Loucy (cell line): ENCODE measurements at regions not wholly inside any gene's neighbourhood (a gene's known extent, or its start where the extent isn't known, plus 50 kb on each side); places are given as distances from the start of the nearest gene placed in this dataset.

ENCODE experiments used
- H2AFZ ChIP-seq: fragments of 200-600 bp; sonication (generic); 2 replicates; pipeline ENCODE4 v1.6.0; 2016; ENCODE audit warnings: antibody characterized with exemption, mild to moderate bottlenecking, low read length, moderate library complexity
- H3F3A ChIP-seq: fragments of 200-600 bp; 2 replicates; pipeline ENCODE4 v1.6.0; 2016; ENCODE audit warnings: antibody characterized with exemption, low read depth, mild to moderate bottlenecking
- H3K27me3 ChIP-seq: fragments of 200-600 bp; sonication (generic); 2 replicates; pipeline ENCODE4 v1.6.1; 2014; ENCODE audit warnings: low read length, mild to moderate bottlenecking; ENCODE audit not compliant: insufficient read depth, poor library complexity, severe bottlenecking
- H3K36me3 ChIP-seq: fragments of 200-600 bp; sonication (generic); 2 replicates; pipeline ENCODE4 v1.6.1; 2016; ENCODE audit warnings: low read length; ENCODE audit not compliant: insufficient read depth
- H3K4me1 ChIP-seq: fragments of 200-600 bp; sonication (generic); 2 replicates; pipeline ENCODE4 v1.5.1; 2014; ENCODE audit warnings: low read length, mild to moderate bottlenecking; ENCODE audit not compliant: insufficient read depth, poor library complexity, severe bottlenecking
- H3K4me2 ChIP-seq: fragments of 200-600 bp; sonication (generic); 2 replicates; pipeline ENCODE4 v1.6.0; 2014; ENCODE audit warnings: antibody characterized with exemption, low read length, low read depth, mild to moderate bottlenecking; ENCODE audit not compliant: poor library complexity, severe bottlenecking
- H3K4me3 ChIP-seq: fragments of 200-600 bp; sonication (generic); 2 replicates; pipeline ENCODE4 v1.5.1; 2014; ENCODE audit warnings: low read length, mild to moderate bottlenecking, mixed read lengths; ENCODE audit not compliant: poor library complexity, severe bottlenecking
- H3K79me2 ChIP-seq: fragments of 200-600 bp; sonication (generic); 2 replicates; pipeline ENCODE4 v1.6.1; 2014; ENCODE audit warnings: low read length; ENCODE audit not compliant: insufficient read depth
- H3K9ac ChIP-seq: fragments of 200-600 bp; sonication (generic); 2 replicates; pipeline ENCODE4 v1.6.0; 2014; ENCODE audit warnings: mild to moderate bottlenecking, low read depth, low read length, moderate library complexity; ENCODE audit not compliant: poor library complexity, severe bottlenecking
- H3K9me2 ChIP-seq: fragments of 200-600 bp; sonication (generic); replicated peaks from 2 replicates; pipeline ENCODE4 v1.6.1; 2016; ENCODE audit warnings: low read depth, low read length, mixed read lengths
- H3K9me3 ChIP-seq: fragments of 200-600 bp; sonication (generic); 2 replicates; pipeline ENCODE4 v1.6.1; 2014; ENCODE audit warnings: mild to moderate bottlenecking, antibody characterized with exemption, low read length, low read depth; ENCODE audit not compliant: insufficient read depth
- H4K20me1 ChIP-seq: fragments of 200-600 bp; sonication (generic); 2 replicates; pipeline ENCODE4 v1.6.0; 2014; ENCODE audit warnings: antibody characterized with exemption, low read length, mild to moderate bottlenecking; ENCODE audit not compliant: insufficient read depth, poor library complexity, severe bottlenecking
- EZH2phosphoT487 ChIP-seq: fragments of 200-600 bp; IDR thresholded peaks from 2 replicates; pipeline ENCODE4 v1.6.1; 2018; ENCODE audit warnings: antibody characterized with exemption, mild to moderate bottlenecking, moderate library complexity, borderline replicate concordance
- TF ChIP-seq, protein P1 (sequence below): fragments of 200-600 bp; sonication (generic); conservative IDR thresholded peaks from 2 replicates; pipeline ENCODE4 v1.5.1; 2014; ENCODE audit warnings: mild to moderate bottlenecking, antibody characterized with exemption, low read length

DNA sequence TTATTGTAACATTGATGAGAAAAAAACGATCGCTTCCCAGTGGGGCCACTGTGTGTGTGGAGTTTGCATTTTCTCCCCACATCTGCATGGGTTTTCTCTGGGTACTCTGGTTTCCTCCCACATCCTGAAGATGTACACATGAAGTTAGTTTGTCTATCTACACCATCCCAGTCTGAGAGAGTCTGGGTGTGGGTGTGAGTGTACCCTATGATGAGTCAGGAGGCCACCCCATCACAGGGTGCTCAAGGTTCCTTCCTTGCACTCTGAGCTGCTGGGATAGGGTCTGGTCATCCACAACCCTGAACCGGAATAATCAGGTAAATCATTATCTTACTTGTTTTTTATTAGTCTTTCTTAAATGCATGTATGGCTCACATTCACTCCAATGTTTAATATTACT lies 457.1 kb downstream of the NTRK3 start:
- Histone ChIP-seq H3K4me1 (no peaks in the 10 kb centered on the region), H3K9me2 (no peaks in the 10 kb centered on the region), H3K27me3 (no peaks in the 10 kb centered on the region), H3K9me3 (no peaks in the 10 kb centered on the region), H2AFZ (no peak overlapping the region), H3K4me2 (no peak overlapping the region), H3K79me2 (no peaks in the 10 kb centered on the region), H3K36me3 (no peaks in the 10 kb centered on the region), H4K20me1 (no peaks in the 10 kb centered on the region), H3K4me3 (no peak overlapping the region), H3F3A (no peaks in the 10 kb centered on the region), H3K9ac (no peak overlapping the region)
- no peak for TF ChIP-seq EZH2phosphoT487
- TF ChIP-seq, protein P1, sequence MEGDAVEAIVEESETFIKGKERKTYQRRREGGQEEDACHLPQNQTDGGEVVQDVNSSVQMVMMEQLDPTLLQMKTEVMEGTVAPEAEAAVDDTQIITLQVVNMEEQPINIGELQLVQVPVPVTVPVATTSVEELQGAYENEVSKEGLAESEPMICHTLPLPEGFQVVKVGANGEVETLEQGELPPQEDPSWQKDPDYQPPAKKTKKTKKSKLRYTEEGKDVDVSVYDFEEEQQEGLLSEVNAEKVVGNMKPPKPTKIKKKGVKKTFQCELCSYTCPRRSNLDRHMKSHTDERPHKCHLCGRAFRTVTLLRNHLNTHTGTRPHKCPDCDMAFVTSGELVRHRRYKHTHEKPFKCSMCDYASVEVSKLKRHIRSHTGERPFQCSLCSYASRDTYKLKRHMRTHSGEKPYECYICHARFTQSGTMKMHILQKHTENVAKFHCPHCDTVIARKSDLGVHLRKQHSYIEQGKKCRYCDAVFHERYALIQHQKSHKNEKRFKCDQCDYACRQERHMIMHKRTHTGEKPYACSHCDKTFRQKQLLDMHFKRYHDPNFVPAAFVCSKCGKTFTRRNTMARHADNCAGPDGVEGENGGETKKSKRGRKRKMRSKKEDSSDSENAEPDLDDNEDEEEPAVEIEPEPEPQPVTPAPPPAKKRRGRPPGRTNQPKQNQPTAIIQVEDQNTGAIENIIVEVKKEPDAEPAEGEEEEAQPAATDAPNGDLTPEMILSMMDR: no peak

DNA sequence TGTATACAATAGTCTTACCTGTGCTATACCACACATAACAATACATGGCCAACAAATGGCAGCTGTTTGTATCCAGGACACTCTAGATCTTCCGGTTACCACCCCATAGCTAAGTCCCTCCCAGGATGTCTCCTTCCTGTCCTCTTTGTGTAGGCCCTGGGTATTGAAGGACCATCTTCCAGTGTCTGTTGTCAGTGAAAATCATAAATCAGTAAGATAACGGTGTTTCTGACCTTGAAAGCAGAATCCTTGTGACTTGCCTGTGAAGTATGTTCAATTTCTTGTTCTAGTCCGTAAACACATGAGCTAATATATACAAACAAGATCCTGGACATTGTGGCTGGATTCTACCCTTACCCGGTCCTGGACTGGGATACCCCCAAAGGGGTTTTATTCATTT lies 462.8 kb downstream of the NTRK3 start:
- Histone ChIP-seq H3K79me2 (no peaks in the 10 kb centered on the region), H3K4me3 (no peak overlapping the region)
- no peak for TF ChIP-seq EZH2phosphoT487
- TF ChIP-seq, protein P1: no peak

DNA sequence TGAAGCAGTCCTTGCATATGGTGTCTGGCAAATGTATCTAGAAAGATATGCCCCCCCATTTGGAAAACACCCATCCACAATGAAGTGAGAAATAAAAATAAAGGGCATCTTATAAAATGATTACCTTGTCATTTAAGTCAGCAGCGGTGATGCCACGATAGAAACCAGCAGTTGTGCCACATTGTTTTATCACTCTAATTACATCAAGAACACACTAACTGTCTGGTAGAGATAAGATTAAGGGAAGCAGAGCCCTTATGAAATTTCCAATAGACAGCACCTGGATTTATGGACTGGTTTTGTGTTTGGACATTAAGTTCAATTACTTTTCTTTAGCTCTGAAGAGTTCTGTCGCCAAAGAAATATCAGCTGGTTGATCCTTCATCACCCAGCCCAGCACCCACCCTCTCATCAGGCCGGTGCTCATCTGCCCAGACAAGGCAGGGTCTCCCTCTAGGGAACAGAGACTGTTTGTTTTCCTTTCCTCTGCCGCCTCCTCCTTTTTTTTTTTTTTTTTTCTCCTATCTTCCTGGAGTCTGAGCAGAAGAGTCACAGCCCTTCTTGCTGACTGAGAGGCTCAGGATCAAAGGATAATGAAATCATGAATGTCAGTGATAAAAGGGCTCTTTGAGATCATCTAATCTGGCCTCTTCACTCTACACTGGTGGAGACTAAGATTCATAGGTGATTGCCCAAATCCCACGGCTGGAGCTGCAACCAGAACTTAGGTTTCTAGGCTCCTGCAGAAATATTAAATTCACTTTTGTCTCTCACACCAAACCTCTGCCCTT lies 464.1 kb downstream of the NTRK3 start:
- H3K4me1 ChIP-seq: no peaks in the 10 kb centered on the region
- H4K20me1 ChIP-seq: no peaks in the 10 kb centered on the region
- H2AFZ ChIP-seq: no peak overlapping the region
- H3K36me3 ChIP-seq: no peaks in the 10 kb centered on the region
- H3F3A ChIP-seq: no peaks in the 10 kb centered on the region
- no peak overlapping the region for H3K9ac ChIP-seq
- H3K9me3 ChIP-seq: no peaks in the 10 kb centered on the region
- H3K4me3 ChIP-seq: no peak overlapping the region
- H3K4me2 ChIP-seq: no peak overlapping the region
- H3K27me3 ChIP-seq: no peaks in the 10 kb centered on the region
- TF ChIP-seq, protein P1: no peak
- TF ChIP-seq EZH2phosphoT487: no peak
- no peaks in the 10 kb centered on the region for H3K9me2 ChIP-seq
- no peaks in the 10 kb centered on the region for H3K79me2 ChIP-seq

More for the DNA sequence above, 462.8 kb downstream of the NTRK3 start:
- Histone ChIP-seq H3K4me2 (no peak overlapping the region), H3K9ac (no peak overlapping the region), H2AFZ (no peak overlapping the region), H3K9me3 (no peaks in the 10 kb centered on the region), H3K9me2 (no peaks in the 10 kb centered on the region), H3K4me1 (no peaks in the 10 kb centered on the region), H3K36me3 (no peaks in the 10 kb centered on the region), H4K20me1 (no peaks in the 10 kb centered on the region), H3F3A (no peaks in the 10 kb centered on the region), H3K27me3 (no peaks in the 10 kb centered on the region)
